HCEC 1CT (cell line): ENCODE measurements at regions not wholly inside any gene's neighbourhood (a gene's known extent, or its start where the extent isn't known, plus 50 kb on each side); places are given as distances from the start of the nearest gene placed in this dataset.

Source experiments
- DNase-seq: peaks from one replicate; pipeline ENCODE4 v3.0.0-alpha.2; 2017

GRCh38 chr12:97347956-97348355 is 114.6 kb upstream of the RMST start:
- DNase-seq, result no peak

- no peak for DNase-seq
Measured at GRCh38 chr12:97358361-97358760, 104.2 kb upstream of the RMST start.

GRCh38 chr12:97359021-97359690 is 103.4 kb upstream of the RMST start:
- DNase-seq, result no peak

- DNase-seq, result no peak
Measured at GRCh38 chr12:97363693-97364092, 98.9 kb upstream of the RMST start.

GRCh38 chr12:97368462-97369163 is 94.0 kb upstream of the RMST start:
- DNase-seq, result no peak

- DNase-seq, result no peak
Measured at GRCh38 chr12:97375310-97375709, 87.3 kb upstream of the RMST start.

GRCh38 chr12:97380440-97380839 is 82.2 kb upstream of the RMST start:
- no peak for DNase-seq

- DNase-seq, result no peak
Measured at GRCh38 chr12:97385121-97385520, 77.5 kb upstream of the RMST start.

- no peak for DNase-seq
Measured at GRCh38 chr12:97386133-97386581, 76.4 kb upstream of the RMST start.

GRCh38 chr12:97387844-97388243 is 74.8 kb upstream of the RMST start:
- no peak for DNase-seq

- no peak for DNase-seq
Measured at GRCh38 chr12:97394657-97395056, 67.9 kb upstream of the RMST start.

GRCh38 chr12:97397008-97397407 is 65.6 kb upstream of the RMST start:
- no peak for DNase-seq

- DNase-seq, result no peak
Measured at GRCh38 chr12:97398704-97399103, 63.9 kb upstream of the RMST start.

- no peak for DNase-seq
Measured at GRCh38 chr12:97404093-97404492, 58.5 kb upstream of the RMST start.

- DNase-seq, result no peak
Measured at GRCh38 chr12:97404543-97404942, 58.1 kb upstream of the RMST start.

GRCh38 chr12:97408363-97408762 is 54.2 kb upstream of the RMST start:
- no peak for DNase-seq

GRCh38 chr12:97411341-97411740 is 51.3 kb upstream of the RMST start:
- DNase-seq, result no peak
